ENCODE measurements at regions not wholly inside any gene's neighbourhood (a gene's known extent, or its start where the extent isn't known, plus 50 kb on each side); places are given as distances from the start of the nearest gene placed in this dataset.

GRCh38 chr20:48285656-48286055, 500.4 kb upstream of the SULF2 start:
- no peak overlapping the region for H3K4me3 ChIP-seq (replicated peaks; ENCODE audit: insufficient read depth, low read length)
- no peak for DNase-seq (ENCODE audit: low read depth in 1 of 2, low spot score in 1 of 2)
- peaks cover 2% of the 10 kb centered on the region for H3K27me3 ChIP-seq (ENCODE audit: insufficient read depth, poor library complexity, severe bottlenecking)
- no peak for TF ChIP-seq GABPA (IDR thresholded peaks at IDR 0.05; ENCODE audit: low read depth)
- TF ChIP-seq, protein P1, sequence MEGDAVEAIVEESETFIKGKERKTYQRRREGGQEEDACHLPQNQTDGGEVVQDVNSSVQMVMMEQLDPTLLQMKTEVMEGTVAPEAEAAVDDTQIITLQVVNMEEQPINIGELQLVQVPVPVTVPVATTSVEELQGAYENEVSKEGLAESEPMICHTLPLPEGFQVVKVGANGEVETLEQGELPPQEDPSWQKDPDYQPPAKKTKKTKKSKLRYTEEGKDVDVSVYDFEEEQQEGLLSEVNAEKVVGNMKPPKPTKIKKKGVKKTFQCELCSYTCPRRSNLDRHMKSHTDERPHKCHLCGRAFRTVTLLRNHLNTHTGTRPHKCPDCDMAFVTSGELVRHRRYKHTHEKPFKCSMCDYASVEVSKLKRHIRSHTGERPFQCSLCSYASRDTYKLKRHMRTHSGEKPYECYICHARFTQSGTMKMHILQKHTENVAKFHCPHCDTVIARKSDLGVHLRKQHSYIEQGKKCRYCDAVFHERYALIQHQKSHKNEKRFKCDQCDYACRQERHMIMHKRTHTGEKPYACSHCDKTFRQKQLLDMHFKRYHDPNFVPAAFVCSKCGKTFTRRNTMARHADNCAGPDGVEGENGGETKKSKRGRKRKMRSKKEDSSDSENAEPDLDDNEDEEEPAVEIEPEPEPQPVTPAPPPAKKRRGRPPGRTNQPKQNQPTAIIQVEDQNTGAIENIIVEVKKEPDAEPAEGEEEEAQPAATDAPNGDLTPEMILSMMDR (IDR thresholded peaks at IDR 0.05; ENCODE audit: insufficient read depth, low read length), result no peak
- no peak for TF ChIP-seq SPI1 (IDR thresholded peaks at IDR 0.05; ENCODE audit: borderline replicate concordance, low read depth)
- TF ChIP-seq POLR2AphosphoS5 (IDR thresholded peaks at IDR 0.05; ENCODE audit: low read depth), result no peak
- TF ChIP-seq, protein P2, sequence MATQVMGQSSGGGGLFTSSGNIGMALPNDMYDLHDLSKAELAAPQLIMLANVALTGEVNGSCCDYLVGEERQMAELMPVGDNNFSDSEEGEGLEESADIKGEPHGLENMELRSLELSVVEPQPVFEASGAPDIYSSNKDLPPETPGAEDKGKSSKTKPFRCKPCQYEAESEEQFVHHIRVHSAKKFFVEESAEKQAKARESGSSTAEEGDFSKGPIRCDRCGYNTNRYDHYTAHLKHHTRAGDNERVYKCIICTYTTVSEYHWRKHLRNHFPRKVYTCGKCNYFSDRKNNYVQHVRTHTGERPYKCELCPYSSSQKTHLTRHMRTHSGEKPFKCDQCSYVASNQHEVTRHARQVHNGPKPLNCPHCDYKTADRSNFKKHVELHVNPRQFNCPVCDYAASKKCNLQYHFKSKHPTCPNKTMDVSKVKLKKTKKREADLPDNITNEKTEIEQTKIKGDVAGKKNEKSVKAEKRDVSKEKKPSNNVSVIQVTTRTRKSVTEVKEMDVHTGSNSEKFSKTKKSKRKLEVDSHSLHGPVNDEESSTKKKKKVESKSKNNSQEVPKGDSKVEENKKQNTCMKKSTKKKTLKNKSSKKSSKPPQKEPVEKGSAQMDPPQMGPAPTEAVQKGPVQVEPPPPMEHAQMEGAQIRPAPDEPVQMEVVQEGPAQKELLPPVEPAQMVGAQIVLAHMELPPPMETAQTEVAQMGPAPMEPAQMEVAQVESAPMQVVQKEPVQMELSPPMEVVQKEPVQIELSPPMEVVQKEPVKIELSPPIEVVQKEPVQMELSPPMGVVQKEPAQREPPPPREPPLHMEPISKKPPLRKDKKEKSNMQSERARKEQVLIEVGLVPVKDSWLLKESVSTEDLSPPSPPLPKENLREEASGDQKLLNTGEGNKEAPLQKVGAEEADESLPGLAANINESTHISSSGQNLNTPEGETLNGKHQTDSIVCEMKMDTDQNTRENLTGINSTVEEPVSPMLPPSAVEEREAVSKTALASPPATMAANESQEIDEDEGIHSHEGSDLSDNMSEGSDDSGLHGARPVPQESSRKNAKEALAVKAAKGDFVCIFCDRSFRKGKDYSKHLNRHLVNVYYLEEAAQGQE (IDR thresholded peaks at IDR 0.05; ENCODE audit: insufficient replicate concordance, low read depth), result no peak
- H3K27ac ChIP-seq (replicated peaks), result no peak overlapping the region

DNA sequence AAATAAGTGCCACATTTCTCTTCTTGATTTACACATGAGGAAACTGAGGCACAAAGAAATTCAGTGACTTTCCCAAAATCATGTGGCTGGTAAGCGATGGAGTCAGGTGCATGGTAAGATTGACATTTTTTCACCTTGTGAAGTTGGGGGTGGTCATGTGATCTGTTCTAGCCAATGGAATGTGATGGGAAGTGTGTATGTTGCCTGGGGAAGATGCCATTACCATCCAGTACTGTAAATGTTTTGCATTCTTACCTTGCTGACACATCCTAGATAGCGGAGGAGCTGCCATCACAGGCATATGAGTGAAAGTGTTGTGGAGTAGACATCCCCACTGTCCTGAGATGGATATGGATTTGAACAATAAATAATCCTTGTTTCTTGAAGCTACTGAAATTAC, 499.6 kb upstream of the SULF2 start:
- DNase-seq (ENCODE audit: low read depth in 1 of 2, low spot score in 1 of 2), result no peak
- TF ChIP-seq GABPA (IDR thresholded peaks at IDR 0.05; ENCODE audit: low read depth), result no peak
- TF ChIP-seq POLR2AphosphoS5 (IDR thresholded peaks at IDR 0.05; ENCODE audit: low read depth), result no peak
- TF ChIP-seq, protein P1 (IDR thresholded peaks at IDR 0.05; ENCODE audit: insufficient read depth, low read length), result no peak
- TF ChIP-seq, protein P2 (IDR thresholded peaks at IDR 0.05; ENCODE audit: insufficient replicate concordance, low read depth), result no peak
- TF ChIP-seq SPI1 (IDR thresholded peaks at IDR 0.05; ENCODE audit: borderline replicate concordance, low read depth), result no peak
- Histone ChIP-seq H3K4me3 (replicated peaks; ENCODE audit: insufficient read depth, low read length) (no peak overlapping the region), H3K27ac (replicated peaks) (no peak overlapping the region), H3K27me3 (ENCODE audit: insufficient read depth, poor library complexity, severe bottlenecking) (peaks cover 2% of the 10 kb centered on the region)

GRCh38 chr20:48284315-48284714, 499.0 kb upstream of the SULF2 start:
- DNase-seq (ENCODE audit: low read depth in 1 of 2, low spot score in 1 of 2), result no peak
- peaks cover 2% of the 10 kb centered on the region for H3K27me3 ChIP-seq (ENCODE audit: insufficient read depth, poor library complexity, severe bottlenecking)
- no peak overlapping the region for H3K4me3 ChIP-seq (replicated peaks; ENCODE audit: insufficient read depth, low read length)
- TF ChIP-seq, protein P2 (IDR thresholded peaks at IDR 0.05; ENCODE audit: insufficient replicate concordance, low read depth), result no peak
- TF ChIP-seq POLR2AphosphoS5 (IDR thresholded peaks at IDR 0.05; ENCODE audit: low read depth) (no peak), SPI1 (IDR thresholded peaks at IDR 0.05; ENCODE audit: borderline replicate concordance, low read depth) (no peak), GABPA (IDR thresholded peaks at IDR 0.05; ENCODE audit: low read depth) (no peak)
- TF ChIP-seq, protein P1 (IDR thresholded peaks at IDR 0.05; ENCODE audit: insufficient read depth, low read length), result no peak
- no peak overlapping the region for H3K27ac ChIP-seq (replicated peaks)
